Caki2 (cell line): ENCODE measurements at regions not wholly inside any gene's neighbourhood (a gene's known extent, or its start where the extent isn't known, plus 50 kb on each side); places are given as distances from the start of the nearest gene placed in this dataset.
"Not testable (repeated sequence)": the region's sequence is repeated elsewhere in the genome, so short reads cannot be mapped to it uniquely, and the experiment has no call there.

ENCODE experiments used
- DNase-seq: peaks from one replicate; pipeline ENCODE4 v3.0.0-alpha.2; 2015; ENCODE audit warnings: low read depth
- in situ Hi-C: cut with HindIII; loops from 2 replicates; pipeline ENCODE4 v1.10.0; 2016; ENCODE audit warnings: low sequenced_read_pairs, low pct_unique_long_range_greater_than_20kb, mixed read lengths

- in situ Hi-C loops = no loop called here
- DNase-seq = no peak
Observed at GRCh38 chr18:65255417-65255816, 495.4 kb upstream of the CDH7 start.

- no peak for DNase-seq
- in situ Hi-C loops = no loop called here
Observed at GRCh38 chr18:65239787-65240186, 511.0 kb upstream of the CDH7 start.

DNA sequence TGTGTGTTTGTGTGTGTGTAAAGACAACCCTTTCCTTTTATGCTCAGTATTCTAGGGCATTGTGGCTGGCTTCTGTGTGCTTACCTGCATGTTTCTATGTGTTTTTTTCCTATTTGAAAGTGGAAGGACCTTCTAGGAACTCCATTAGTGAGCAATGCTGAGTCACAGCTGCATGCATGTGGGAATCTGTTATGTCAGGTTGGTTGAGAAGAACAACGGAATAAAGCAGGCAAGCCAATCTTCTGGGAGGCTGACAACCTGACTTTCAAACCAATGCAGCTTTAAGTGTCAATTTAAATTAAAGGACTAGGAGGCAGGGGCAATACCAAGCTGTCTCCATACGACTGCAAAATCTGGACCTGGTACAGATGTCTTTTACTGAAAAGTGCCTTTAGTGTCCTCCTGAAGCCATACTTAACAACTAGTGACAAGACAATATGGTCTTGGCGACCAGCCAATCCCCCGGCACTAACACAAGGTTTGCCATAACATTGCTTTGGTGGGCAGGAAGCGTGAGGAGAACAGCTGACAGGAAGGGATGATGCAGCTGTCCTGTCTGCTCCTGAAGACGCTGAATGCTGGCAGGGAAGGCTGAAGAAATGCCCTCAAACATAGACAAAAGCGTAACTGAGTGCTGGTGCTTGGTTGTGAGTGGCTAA lies 514.7 kb upstream of the CDH7 start:
- peak; percentile 16 for DNase-seq
- in situ Hi-C loops = no loop called here

- in situ Hi-C loops = no loop called here
Observed at GRCh38 chr18:65230311-65230710, 520.5 kb upstream of the CDH7 start.

GRCh38 chr18:65227970-65228369 lies 522.8 kb upstream of the CDH7 start:
- no peak for DNase-seq
- in situ Hi-C loops = no loop called here

More at GRCh38 chr18:65230311-65230710, 520.5 kb upstream of the CDH7 start:
- no peak for DNase-seq

DNA sequence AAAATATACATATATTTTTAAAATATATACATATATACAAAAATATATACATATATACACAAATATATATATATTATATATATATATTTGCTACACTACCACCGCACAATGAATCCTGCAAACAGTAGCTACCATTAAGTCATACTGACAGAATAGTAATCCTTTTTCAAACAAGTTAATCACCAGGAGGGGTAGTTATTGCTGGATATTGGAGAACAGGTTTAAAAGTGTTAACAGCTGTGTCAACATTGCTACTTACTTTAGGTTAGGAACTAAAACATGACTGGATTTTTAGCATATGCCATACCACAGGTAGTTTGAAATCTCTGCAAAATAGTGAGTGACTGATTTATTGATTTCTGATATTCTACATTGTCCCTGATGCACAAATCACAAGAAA lies 529.1 kb upstream of the CDH7 start:
- no peak for DNase-seq
- in situ Hi-C loops = no loop called here

GRCh38 chr18:65221115-65221514 lies 529.7 kb upstream of the CDH7 start:
- no peak for DNase-seq
- in situ Hi-C loops = no loop called here

- no peak for DNase-seq
- in situ Hi-C loops = no loop called here
Observed at GRCh38 chr18:65215865-65216466, 534.8 kb upstream of the CDH7 start.

- DNase-seq = no peak
- in situ Hi-C loops = no loop called here
Observed at GRCh38 chr18:65214456-65214855, 536.4 kb upstream of the CDH7 start.

- no peak for DNase-seq
- in situ Hi-C loops = no loop called here
Observed at GRCh38 chr18:65206551-65207260, 544.1 kb upstream of the CDH7 start.

GRCh38 chr18:65202091-65202490 lies 548.7 kb upstream of the CDH7 start:
- DNase-seq = no peak
- in situ Hi-C loops = no loop called here

GRCh38 chr18:65175681-65176080 lies 575.1 kb upstream of the CDH7 start:
- in situ Hi-C loops = no loop called here
- no peak for DNase-seq

DNA sequence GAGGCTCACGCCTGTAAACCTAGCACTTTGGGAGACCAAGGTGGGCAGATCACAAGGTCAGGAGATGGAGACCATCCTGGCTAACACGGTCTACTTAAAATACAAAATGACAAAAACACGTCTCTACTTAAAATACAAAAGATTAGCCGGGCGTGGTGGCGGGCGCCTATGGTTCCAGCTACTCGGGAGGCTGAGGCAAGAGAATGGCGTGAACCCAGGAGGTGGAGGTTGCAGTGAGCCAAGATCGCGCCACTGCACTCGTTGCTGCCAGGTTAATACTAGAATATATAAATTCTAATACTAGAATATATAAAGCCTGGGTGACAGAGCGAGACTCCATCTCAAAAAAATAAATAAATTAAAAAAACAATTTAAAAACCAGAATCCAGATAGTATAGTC lies 588.7 kb upstream of the CDH7 start:
- in situ Hi-C loops, DNase-seq: not testable (repeated sequence)

DNA sequence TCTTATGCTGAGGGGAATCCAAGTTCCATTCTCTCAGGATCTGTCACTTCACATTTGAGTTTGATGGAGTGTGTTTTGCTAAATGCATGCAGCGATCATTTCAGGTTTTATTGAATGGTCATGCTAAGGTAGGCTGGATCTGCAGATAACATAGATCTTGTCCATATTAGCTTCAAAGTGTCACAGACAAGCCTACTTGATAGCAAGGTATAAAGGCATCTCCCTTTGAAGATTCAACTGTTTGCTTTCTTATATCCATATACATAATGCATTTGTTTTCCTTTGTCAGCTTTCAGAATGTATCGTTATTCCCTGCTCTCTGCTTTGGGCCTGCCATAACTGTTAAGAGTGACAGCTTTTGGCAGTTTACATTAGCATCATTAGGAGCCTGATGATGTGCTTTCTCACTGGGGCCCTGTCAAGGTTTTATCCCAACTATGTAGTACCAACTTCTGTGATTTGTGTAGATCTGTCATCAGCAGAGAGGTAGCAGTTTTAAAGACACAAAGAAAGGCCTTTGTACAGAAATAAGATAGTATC lies 604.3 kb upstream of the CDH7 start:
- DNase-seq = no peak
- in situ Hi-C loops = no loop called here

GRCh38 chr18:65145312-65145711 lies 605.5 kb upstream of the CDH7 start:
- no peak for DNase-seq
- in situ Hi-C loops = no loop called here

DNA sequence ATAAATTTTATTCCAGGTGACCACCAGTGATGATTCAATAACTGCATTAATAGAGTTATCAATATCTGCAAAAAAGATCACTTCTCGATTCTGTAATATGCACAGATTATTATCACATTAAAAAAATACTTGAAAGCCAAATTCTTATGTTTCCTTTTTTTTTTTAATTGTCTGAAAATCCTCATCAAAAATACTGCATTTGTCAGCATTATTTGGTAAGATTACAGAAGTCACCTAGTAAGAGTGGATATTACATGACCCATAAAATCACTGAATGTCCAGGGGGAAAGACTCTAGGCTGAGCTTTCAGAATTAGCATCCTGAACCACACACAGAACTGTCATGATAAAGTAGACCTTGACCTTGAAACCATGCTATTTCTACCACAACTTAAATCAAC lies 617.2 kb upstream of the CDH7 start:
- in situ Hi-C loops = no loop called here
- DNase-seq = no peak

- no peak for DNase-seq
Observed at GRCh38 chr18:65124633-65125032, 626.2 kb upstream of the CDH7 start.

DNA sequence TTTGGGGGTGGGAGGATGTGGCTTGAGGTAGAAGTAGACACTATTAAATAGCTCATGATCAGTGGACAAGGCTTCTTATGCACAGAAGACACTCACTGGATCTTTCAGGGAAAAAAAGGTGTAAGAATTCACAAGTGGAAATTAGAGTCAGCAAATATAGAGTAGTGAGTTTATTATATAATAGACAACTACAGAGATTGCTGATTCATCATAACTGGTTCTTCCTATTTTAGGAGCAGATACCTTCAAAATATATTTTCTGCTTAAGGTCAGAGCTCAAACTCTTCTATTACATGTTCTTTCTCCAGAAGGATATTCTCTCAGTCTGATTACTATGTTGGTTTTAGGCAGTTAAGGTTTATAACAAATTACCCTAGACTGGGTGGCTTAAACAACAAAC lies 646.9 kb upstream of the CDH7 start:
- in situ Hi-C loops = no loop called here
- DNase-seq = no peak

More at GRCh38 chr18:65124633-65125032, 626.2 kb upstream of the CDH7 start:
- in situ Hi-C loops = no loop called here

DNA sequence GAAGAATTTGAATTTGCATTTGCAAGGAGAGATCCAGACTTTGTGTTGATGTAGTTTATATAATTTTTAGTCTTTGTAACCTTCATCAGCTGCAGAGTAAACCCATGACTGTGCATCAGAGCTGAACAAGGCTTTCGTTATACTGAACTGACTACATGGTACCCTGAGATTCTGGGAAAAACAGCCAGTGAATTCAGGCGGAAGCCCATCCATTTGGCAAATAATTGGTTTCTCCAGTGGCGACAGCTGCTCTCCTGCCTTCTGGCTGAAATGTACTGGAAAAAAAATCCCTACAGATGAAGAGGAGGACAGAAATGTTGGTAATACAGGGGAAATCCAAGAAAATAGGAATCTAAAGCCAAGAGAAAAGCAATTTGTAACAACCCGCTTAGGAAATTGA lies 657.5 kb upstream of the CDH7 start:
- DNase-seq = no peak
- in situ Hi-C loops = no loop called here
